ENCODE measurements at regions not wholly inside any gene's neighbourhood (a gene's known extent, or its start where the extent isn't known, plus 50 kb on each side); places are given as distances from the start of the nearest gene placed in this dataset.

DNA sequence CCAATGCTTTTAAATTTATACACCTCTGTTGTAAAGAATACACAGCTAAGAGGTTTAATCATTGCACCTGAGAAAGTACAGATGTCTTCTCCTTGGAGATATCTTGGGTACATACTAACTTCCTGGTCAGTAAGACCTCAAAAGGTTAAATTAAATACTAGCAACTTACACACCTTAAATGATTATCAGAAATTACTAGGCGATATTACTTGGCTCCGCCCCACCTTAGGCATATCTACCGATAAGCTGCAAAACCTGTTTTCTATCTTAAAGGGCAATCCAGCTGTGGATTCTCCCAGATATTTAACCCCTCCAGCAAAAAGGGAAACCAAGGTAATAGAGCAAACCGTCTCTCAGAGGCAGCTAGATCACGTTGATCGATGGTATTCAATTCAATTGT, 819.4 kb downstream of the FAM133A start:
- ChIA-PET POLR2A (ENCODE audit: low non-redundant PET) (no interaction called here), CTCF (no interaction called here)
- TF ChIP-seq, protein P1, sequence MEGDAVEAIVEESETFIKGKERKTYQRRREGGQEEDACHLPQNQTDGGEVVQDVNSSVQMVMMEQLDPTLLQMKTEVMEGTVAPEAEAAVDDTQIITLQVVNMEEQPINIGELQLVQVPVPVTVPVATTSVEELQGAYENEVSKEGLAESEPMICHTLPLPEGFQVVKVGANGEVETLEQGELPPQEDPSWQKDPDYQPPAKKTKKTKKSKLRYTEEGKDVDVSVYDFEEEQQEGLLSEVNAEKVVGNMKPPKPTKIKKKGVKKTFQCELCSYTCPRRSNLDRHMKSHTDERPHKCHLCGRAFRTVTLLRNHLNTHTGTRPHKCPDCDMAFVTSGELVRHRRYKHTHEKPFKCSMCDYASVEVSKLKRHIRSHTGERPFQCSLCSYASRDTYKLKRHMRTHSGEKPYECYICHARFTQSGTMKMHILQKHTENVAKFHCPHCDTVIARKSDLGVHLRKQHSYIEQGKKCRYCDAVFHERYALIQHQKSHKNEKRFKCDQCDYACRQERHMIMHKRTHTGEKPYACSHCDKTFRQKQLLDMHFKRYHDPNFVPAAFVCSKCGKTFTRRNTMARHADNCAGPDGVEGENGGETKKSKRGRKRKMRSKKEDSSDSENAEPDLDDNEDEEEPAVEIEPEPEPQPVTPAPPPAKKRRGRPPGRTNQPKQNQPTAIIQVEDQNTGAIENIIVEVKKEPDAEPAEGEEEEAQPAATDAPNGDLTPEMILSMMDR (conservative IDR thresholded peaks at IDR 0.05; ENCODE audit: low read depth): no peak
- no peak for DNase-seq (ENCODE audit: low spot score)
- no peak overlapping the region for H3K27ac ChIP-seq

DNA sequence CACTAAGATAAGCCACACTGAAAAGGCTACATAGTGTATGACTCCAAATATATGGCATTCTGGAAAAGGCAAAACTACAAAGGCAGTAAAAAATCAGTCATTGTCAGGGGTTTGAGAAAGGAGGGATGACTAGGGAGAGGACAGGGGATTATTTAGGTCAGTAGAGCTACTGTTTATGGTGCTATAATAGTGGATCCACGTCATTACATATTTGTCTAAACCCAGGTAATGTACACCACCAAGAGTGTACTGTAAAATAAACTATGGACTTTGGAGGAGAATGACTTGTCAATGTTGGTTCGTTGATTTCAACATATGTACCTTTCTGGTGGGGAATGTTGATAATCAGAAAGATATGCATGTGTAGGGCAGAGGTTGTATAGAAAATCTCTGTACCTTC, 837.6 kb downstream of the FAM133A start:
- TF ChIP-seq, protein P1 (conservative IDR thresholded peaks at IDR 0.05; ENCODE audit: low read depth): no peak
- ChIA-PET CTCF (no interaction called here), POLR2A (ENCODE audit: low non-redundant PET) (no interaction called here)
- DNase-seq (ENCODE audit: low spot score): no peak
- H3K27ac ChIP-seq: no peak overlapping the region

DNA sequence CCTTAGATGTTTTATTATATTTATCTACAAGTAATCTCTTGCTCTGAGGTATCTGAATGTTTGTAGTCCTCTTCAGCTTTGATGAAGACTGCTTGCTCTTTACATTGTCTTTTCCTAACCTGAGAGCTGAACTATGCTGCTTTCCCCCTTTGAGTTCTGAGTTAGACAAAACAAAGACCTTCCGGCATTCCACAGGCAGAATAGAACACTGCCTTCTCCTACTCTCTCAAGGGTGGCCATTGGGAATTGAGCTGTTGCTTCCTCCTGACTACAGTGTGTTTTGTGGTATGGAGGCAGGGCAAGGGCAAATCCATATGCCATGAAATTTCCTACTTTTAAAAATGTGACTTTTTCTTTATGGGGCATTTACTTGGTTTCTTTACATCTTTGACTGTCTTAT, 841.0 kb downstream of the FAM133A start:
- TF ChIP-seq, protein P1 (conservative IDR thresholded peaks at IDR 0.05; ENCODE audit: low read depth): no peak
- no peak for DNase-seq (ENCODE audit: low spot score)
- CTCF ChIA-PET: no interaction called here
- no peak overlapping the region for H3K27ac ChIP-seq
- POLR2A ChIA-PET (ENCODE audit: low non-redundant PET): no interaction called here

DNA sequence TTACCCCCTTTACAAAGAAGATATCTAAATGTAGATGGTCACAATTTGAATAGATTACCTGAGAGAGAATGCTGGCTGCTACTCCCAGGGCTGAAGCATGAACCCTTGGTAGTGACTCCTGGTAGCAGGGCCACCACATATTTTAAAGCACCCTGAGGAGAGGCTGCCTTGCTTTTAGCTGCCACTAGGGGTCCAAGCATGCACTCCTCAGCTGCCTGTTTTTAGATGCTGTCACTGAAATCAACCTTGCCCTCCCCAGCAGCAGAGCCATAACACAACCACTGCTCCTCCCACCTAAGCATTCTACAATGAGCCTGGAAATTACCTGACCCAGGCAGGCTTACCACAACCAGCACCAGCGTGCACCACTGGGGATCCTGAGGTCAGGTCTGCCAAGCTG, 850.9 kb downstream of the FAM133A start:
- TF ChIP-seq, protein P1 (conservative IDR thresholded peaks at IDR 0.05; ENCODE audit: low read depth): no peak
- CTCF ChIA-PET: interaction anchor here (0.6 kb wide), 1 partner anchor 32 kb away, joined by 3 read pairs; no protein-coding TSS in a partner anchor
- no peak overlapping the region for H3K27ac ChIP-seq
- no peak for DNase-seq (ENCODE audit: low spot score)
- POLR2A ChIA-PET (ENCODE audit: low non-redundant PET): no interaction called here

DNA sequence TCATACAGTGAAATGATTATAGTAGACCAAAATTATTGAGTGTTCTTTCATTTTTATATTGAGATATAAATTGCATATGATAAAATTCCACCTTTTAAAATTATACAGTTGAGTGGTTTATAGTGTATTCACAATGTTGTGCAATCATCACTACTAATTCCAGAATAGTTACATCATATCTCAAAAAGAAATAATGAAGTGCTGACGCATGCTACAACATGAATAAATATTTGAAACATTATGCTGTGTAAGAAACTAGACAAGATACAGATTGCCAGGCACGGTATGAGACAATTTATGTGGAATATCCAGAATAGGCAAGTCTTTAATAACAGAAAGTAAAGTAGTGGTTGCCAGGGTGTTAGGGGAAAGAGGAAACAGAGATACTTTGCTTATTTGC, 871.7 kb downstream of the FAM133A start:
- TF ChIP-seq, protein P1 (conservative IDR thresholded peaks at IDR 0.05; ENCODE audit: low read depth): no peak
- no peak for DNase-seq (ENCODE audit: low spot score)
- H3K27ac ChIP-seq: no peak overlapping the region
- CTCF ChIA-PET: no interaction called here
- POLR2A ChIA-PET (ENCODE audit: low non-redundant PET): no interaction called here

DNA sequence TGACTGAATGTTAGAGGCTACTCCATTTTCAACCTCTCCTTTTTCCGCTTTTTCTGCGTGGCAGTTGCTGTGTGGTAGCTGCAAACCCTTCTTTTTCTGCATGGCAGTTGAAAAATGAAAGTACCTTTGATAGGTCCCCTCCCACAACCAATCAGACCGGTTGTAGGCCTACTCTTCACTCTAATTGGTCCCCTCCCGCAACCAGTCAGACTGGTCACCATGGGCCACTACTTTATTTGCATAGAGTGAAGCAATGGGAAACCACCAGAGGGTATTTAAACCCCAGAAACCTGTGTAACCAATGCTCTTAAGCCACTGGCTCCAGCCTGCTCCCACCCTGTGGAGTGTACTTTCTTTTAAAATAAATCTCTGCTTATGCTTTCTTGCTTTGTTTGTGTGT, 877.8 kb downstream of the FAM133A start:
- H3K27ac ChIP-seq: no peak overlapping the region
- ChIA-PET POLR2A (ENCODE audit: low non-redundant PET) (no interaction called here), CTCF (no interaction called here)
- DNase-seq (ENCODE audit: low spot score): no peak
- TF ChIP-seq, protein P1 (conservative IDR thresholded peaks at IDR 0.05; ENCODE audit: low read depth): no peak

DNA sequence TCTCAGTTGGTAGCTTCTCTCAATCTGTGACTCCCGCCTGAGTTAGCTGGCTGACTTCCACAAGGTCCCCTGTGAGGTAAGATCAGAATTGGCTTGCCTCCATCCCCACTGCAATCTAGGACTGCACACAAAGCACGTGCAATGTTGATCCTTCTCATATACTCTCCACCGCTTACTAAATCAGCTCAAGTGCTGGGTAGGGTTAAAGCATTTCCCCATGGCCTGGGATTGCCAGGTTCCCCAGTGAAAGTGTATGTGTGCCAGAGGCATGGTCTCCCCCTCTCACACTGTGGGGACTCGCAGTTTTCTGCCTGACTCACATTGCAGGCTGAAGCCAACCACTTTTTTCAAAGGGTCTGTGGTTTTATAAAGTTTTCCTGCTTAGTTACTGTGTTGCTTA, 886.9 kb downstream of the FAM133A start:
- DNase-seq (ENCODE audit: low spot score): no peak
- CTCF ChIA-PET: no interaction called here
- no peak overlapping the region for H3K27ac ChIP-seq
- TF ChIP-seq, protein P1 (conservative IDR thresholded peaks at IDR 0.05; ENCODE audit: low read depth): no peak
- POLR2A ChIA-PET (ENCODE audit: low non-redundant PET): no interaction called here

All from RWPE1 (cell line).